Ishikawa (cell line): ENCODE measurements at regions not wholly inside any gene's neighbourhood (a gene's known extent, or its start where the extent isn't known, plus 50 kb on each side); places are given as distances from the start of the nearest gene placed in this dataset.

Source experiments
- CEBPB ChIP-seq: IDR thresholded peaks from 2 replicates; pipeline ENCODE4 v1.6.1; 2012
- CREB1 ChIP-seq: IDR thresholded peaks from 2 replicates; pipeline ENCODE4 v1.6.1; 2012; ENCODE audit warnings: low read depth
- EGR1 ChIP-seq: IDR thresholded peaks from 2 replicates; pipeline ENCODE4 v1.6.1; 2012
- EP300 ChIP-seq: IDR thresholded peaks from 2 replicates; pipeline ENCODE4 v1.6.1; 2012; ENCODE audit warnings: borderline replicate concordance
- FOXM1 ChIP-seq: IDR thresholded peaks from 2 replicates; pipeline ENCODE4 v1.6.1; 2012; ENCODE audit warnings: low read depth, borderline replicate concordance
- NFIC ChIP-seq: IDR thresholded peaks from 2 replicates; pipeline ENCODE4 v1.6.1; 2012
- RAD21 ChIP-seq: IDR thresholded peaks from 2 replicates; pipeline ENCODE4 v1.6.1; 2012; ENCODE audit warnings: low read depth
- TAF1 ChIP-seq: IDR thresholded peaks from 2 replicates; pipeline ENCODE4 v1.6.1; 2012; ENCODE audit warnings: low read depth, mild to moderate bottlenecking
- TCF12 ChIP-seq: IDR thresholded peaks from 2 replicates; pipeline ENCODE4 v1.6.1; 2012; ENCODE audit warnings: low read depth
- TEAD4 ChIP-seq: IDR thresholded peaks from 2 replicates; pipeline ENCODE4 v1.6.1; 2012
- YY1 ChIP-seq: IDR thresholded peaks from 2 replicates; pipeline ENCODE4 v1.6.1; 2012; ENCODE audit warnings: low read depth
- ZBTB7A ChIP-seq: IDR thresholded peaks from 2 replicates; pipeline ENCODE4 v1.6.1; 2012; ENCODE audit warnings: low read depth
- TF ChIP-seq, protein P1 (sequence below): IDR thresholded peaks from 2 replicates; pipeline ENCODE4 v1.6.1; 2012
- TF ChIP-seq, protein P2 (sequence below): IDR thresholded peaks from 2 replicates; pipeline ENCODE4 v1.6.1; 2012
- TF ChIP-seq, protein P3 (sequence below): IDR thresholded peaks from 2 replicates; pipeline ENCODE4 v1.6.1; 2012; ENCODE audit warnings: low read depth, mild to moderate bottlenecking

- TF ChIP-seq YY1 (no peak), TEAD4 (no peak)
These were observed 165.9 kb upstream of the ELL2 start for GRCh38 chr5:96127538-96127937.

DNA sequence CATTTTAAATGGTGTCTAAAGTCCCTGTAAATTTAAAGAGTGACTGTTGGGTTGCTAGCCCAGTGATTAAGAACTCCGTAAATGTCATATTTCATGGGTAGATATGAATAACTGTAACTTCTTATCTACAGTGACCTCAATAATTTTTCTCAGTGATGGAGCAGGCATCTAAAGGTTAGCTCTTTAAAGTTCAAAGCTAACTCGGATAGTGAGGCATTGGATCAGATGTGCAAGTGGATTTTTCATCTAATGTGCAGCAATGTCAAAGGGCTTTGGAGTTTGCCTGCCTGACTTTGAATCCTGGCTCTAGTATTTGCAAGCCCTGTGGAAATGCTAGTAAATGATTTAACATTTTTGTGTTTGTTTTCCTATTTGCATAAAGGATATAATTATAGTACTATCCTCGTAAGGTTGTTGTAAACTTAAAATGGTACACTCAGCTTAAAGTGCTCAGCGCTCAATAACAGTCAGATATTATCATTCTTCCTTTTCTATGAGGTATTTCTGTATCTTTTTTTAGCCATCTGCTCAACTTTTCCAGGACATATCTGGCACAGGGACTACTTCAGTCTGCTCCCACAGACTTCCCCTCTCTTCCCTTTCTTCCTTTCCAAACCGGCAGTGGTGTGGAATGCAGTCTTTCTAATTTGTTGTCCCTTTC, 163.7 kb upstream of the ELL2 start:
- no peak for TF ChIP-seq EP300
- no peak for TF ChIP-seq YY1

- TF ChIP-seq ZBTB7A, result no peak
- TF ChIP-seq FOXM1, result no peak
- TF ChIP-seq, protein P1, sequence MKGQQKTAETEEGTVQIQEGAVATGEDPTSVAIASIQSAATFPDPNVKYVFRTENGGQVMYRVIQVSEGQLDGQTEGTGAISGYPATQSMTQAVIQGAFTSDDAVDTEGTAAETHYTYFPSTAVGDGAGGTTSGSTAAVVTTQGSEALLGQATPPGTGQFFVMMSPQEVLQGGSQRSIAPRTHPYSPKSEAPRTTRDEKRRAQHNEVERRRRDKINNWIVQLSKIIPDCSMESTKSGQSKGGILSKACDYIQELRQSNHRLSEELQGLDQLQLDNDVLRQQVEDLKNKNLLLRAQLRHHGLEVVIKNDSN, result no peak
- no peak for TF ChIP-seq EP300
- no peak for TF ChIP-seq NFIC
- no peak for TF ChIP-seq YY1
- TF ChIP-seq TEAD4, result no peak
- no peak for TF ChIP-seq CREB1
- TF ChIP-seq, protein P2, sequence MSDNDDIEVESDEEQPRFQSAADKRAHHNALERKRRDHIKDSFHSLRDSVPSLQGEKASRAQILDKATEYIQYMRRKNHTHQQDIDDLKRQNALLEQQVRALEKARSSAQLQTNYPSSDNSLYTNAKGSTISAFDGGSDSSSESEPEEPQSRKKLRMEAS, result no peak
- no peak for TF ChIP-seq TCF12
- TF ChIP-seq, protein P3, sequence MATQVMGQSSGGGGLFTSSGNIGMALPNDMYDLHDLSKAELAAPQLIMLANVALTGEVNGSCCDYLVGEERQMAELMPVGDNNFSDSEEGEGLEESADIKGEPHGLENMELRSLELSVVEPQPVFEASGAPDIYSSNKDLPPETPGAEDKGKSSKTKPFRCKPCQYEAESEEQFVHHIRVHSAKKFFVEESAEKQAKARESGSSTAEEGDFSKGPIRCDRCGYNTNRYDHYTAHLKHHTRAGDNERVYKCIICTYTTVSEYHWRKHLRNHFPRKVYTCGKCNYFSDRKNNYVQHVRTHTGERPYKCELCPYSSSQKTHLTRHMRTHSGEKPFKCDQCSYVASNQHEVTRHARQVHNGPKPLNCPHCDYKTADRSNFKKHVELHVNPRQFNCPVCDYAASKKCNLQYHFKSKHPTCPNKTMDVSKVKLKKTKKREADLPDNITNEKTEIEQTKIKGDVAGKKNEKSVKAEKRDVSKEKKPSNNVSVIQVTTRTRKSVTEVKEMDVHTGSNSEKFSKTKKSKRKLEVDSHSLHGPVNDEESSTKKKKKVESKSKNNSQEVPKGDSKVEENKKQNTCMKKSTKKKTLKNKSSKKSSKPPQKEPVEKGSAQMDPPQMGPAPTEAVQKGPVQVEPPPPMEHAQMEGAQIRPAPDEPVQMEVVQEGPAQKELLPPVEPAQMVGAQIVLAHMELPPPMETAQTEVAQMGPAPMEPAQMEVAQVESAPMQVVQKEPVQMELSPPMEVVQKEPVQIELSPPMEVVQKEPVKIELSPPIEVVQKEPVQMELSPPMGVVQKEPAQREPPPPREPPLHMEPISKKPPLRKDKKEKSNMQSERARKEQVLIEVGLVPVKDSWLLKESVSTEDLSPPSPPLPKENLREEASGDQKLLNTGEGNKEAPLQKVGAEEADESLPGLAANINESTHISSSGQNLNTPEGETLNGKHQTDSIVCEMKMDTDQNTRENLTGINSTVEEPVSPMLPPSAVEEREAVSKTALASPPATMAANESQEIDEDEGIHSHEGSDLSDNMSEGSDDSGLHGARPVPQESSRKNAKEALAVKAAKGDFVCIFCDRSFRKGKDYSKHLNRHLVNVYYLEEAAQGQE, result no peak
- no peak for TF ChIP-seq EGR1
- no peak for TF ChIP-seq TAF1
- no peak for TF ChIP-seq RAD21
- TF ChIP-seq CEBPB, result no peak
These were observed 162.9 kb upstream of the ELL2 start for GRCh38 chr5:96124589-96124988.

DNA sequence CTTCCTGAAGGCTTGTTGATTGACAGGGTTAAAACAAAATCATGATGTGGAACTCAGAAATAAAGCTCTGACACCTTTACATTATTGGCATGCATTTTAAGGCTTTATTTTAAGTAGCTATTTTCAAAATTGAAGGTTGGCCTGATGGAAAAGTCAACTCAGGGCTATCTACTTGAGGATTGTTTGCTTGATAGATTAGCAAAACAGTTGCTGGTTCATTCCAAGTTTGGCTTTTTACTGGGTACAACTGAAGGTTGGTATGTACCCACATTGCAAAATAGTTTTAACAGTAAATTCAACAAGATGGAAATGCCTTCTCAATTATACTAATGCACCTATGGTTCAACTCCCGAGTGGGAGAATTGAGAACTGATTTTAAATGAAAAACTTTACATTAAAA, 161.8 kb upstream of the ELL2 start:
- TF ChIP-seq, protein P2, result no peak
- TF ChIP-seq TCF12 (no peak), EP300 (no peak), ZBTB7A (no peak), TEAD4 (no peak), FOXM1 (no peak), NFIC (no peak), CREB1 (no peak), RAD21 (no peak), EGR1 (no peak), TAF1 (no peak), CEBPB (no peak)
- TF ChIP-seq, protein P1, result no peak
- TF ChIP-seq, protein P3, result no peak

GRCh38 chr5:96121364-96121763, 159.7 kb upstream of the ELL2 start:
- TF ChIP-seq NFIC (no peak), ZBTB7A (no peak), YY1 (no peak), TCF12 (no peak), RAD21 (no peak), EP300 (no peak), TAF1 (no peak)
- TF ChIP-seq, protein P3, result no peak
- TF ChIP-seq, protein P2, result no peak
